SK-N-SH (cell line): ENCODE measurements at regions not wholly inside any gene's neighbourhood (a gene's known extent, or its start where the extent isn't known, plus 50 kb on each side); places are given as distances from the start of the nearest gene placed in this dataset.
A peak's percentile ranks its signal among the peaks of the same experiment; 100 is the strongest.

ENCODE experiments used
- CTCF ChIA-PET: fragments of 300-600, 350-600 bp; formaldehyde crosslinking; extraction: SDS; loops from one replicate; lab custom pipeline; 2021; lab: Yijun Ruan, JAX
- POLR2A ChIA-PET: fragments of 350-600 bp; sonication (Branson Sonifier 250); formaldehyde crosslinking; extraction: SDS; loops from one replicate; lab custom pipeline; 2020; ENCODE audit warnings: antibody characterized with exemption, inconsistent platforms; lab: Yijun Ruan, JAX
- DNase-seq: peaks from one replicate; pipeline ENCODE4 v3.0.0; 2012
- H2AFZ ChIP-seq: fragments of 200-600 bp; sonication (generic); 2 replicates; pipeline ENCODE4 v1.8.1; 2016; ENCODE audit warnings: antibody characterized with exemption, mild to moderate bottlenecking, low read depth
- H3F3A ChIP-seq: fragments of 200-600 bp; sonication (generic); replicated peaks from 2 replicates; pipeline ENCODE3; 2016; ENCODE audit warnings: antibody characterized with exemption, mild to moderate bottlenecking; ENCODE audit not compliant: insufficient read depth
- H3K27ac ChIP-seq, 2 experiments: fragments of 200-500 bp in 1 of 2; fragments of 200-600 bp in 1 of 2; sonication (Bioruptor generic) in 1 of 2; sonication (generic), shearing (Covaris generic) in 1 of 2; 2 replicates each; pipeline versions ENCODE4 v1.5.1 to v1.6.1; 2014 to 2016; ENCODE audit warnings: low read depth in 2 of 2, inconsistent platforms in 1 of 2, low read length in 1 of 2, mild to moderate bottlenecking in 1 of 2, mixed read lengths in 1 of 2
- H3K27me3 ChIP-seq: fragments of 200-600 bp; sonication (generic), shearing (Covaris generic); 2 replicates; pipeline ENCODE4 v1.6.1; 2016; ENCODE audit warnings: mixed run types; ENCODE audit not compliant: insufficient read depth
- H3K36me3 ChIP-seq, 2 experiments: fragments of 200-500 bp in 1 of 2; fragments of 200-600 bp in 1 of 2; sonication (Bioruptor generic) in 1 of 2; sonication (generic) in 1 of 2; replicated peaks in 1 of 2; 2 replicates each; pipeline versions ENCODE3 to v1.5.1; 2014 to 2016; ENCODE audit warnings: low read length in 1 of 2, mild to moderate bottlenecking in 1 of 2; ENCODE audit not compliant: insufficient read depth in 2 of 2, control insufficient read depth in 1 of 2
- H3K4me1 ChIP-seq, 2 experiments: fragments of 200-500 bp in 1 of 2; fragments of 200-600 bp in 1 of 2; sonication (Bioruptor generic) in 1 of 2; sonication (generic), shearing (Covaris generic) in 1 of 2; 2 replicates each; pipeline versions ENCODE4 v1.5.1 to v1.6.1; 2014 to 2016; ENCODE audit warnings: low read depth in 1 of 2, low read length in 1 of 2, mixed run types in 1 of 2; ENCODE audit not compliant: insufficient read depth in 2 of 2, control insufficient read depth in 1 of 2
- H3K4me2 ChIP-seq: fragments of 200-600 bp; sonication (generic), shearing (Covaris generic); 2 replicates; pipeline ENCODE4 v1.6.1; 2017; ENCODE audit warnings: mixed run types
- H3K4me3 ChIP-seq, 2 experiments: fragments of 200-500 bp in 1 of 2; fragments of 200-600 bp in 1 of 2; sonication (Bioruptor generic) in 1 of 2; sonication (generic), shearing (Covaris generic) in 1 of 2; 2 replicates each; pipeline versions ENCODE4 v1.5.1 to v1.8.1; 2014 to 2016; ENCODE audit warnings: low read depth in 2 of 2, inconsistent platforms in 1 of 2, low read length in 1 of 2, mild to moderate bottlenecking in 1 of 2, mixed read lengths in 1 of 2, moderate library complexity in 1 of 2
- H3K79me2 ChIP-seq: fragments of 200-600 bp; sonication (generic); 2 replicates; pipeline ENCODE4 v1.8.1; 2017; ENCODE audit warnings: mild to moderate bottlenecking; ENCODE audit not compliant: insufficient read depth
- H3K9ac ChIP-seq: fragments of 200-600 bp; sonication (generic); 2 replicates; pipeline ENCODE4 v1.6.1; 2017; ENCODE audit warnings: mixed run types
- H3K9me2 ChIP-seq: fragments of 200-600 bp; sonication (generic); 2 replicates; pipeline ENCODE4 v1.6.1; 2017; ENCODE audit warnings: mixed run types
- H3K9me3 ChIP-seq: fragments of 200-600 bp; sonication (generic); 2 replicates; pipeline ENCODE4 v1.6.1; 2017; ENCODE audit warnings: mixed run types, mild to moderate bottlenecking, moderate library complexity
- H4K20me1 ChIP-seq: fragments of 200-600 bp; sonication (generic); 2 replicates; pipeline ENCODE4 v1.6.1; 2017; ENCODE audit warnings: mild to moderate bottlenecking, mixed run types; ENCODE audit not compliant: insufficient read depth
- CHD2 ChIP-seq: fragments of 150-350 bp; IDR thresholded peaks from 2 replicates; pipeline ENCODE4 v1.6.1; 2018; ENCODE audit warnings: low read length; ENCODE audit not compliant: partially characterized antibody
- ELF1 ChIP-seq: IDR thresholded peaks from 2 replicates; pipeline ENCODE4 v1.4.0; 2012
- EZH2phosphoT487 ChIP-seq: fragments of 200-600 bp; sonication (generic); IDR thresholded peaks from 2 replicates; pipeline ENCODE4 v1.6.1; 2017; ENCODE audit warnings: low read depth, mixed run types, mild to moderate bottlenecking, antibody characterized with exemption, moderate library complexity, borderline replicate concordance
- FOSL2 ChIP-seq: IDR thresholded peaks from 2 replicates; pipeline ENCODE4 v1.4.0; 2012; ENCODE audit warnings: low read depth, mild to moderate bottlenecking, moderate library complexity, borderline replicate concordance
- GABPA ChIP-seq: IDR thresholded peaks from 2 replicates; pipeline ENCODE4 v1.4.0; 2012; ENCODE audit warnings: low read depth, mild to moderate bottlenecking
- MEF2A ChIP-seq: IDR thresholded peaks from 2 replicates; pipeline ENCODE4 v1.4.0; 2012; ENCODE audit warnings: low read depth, borderline replicate concordance
- REST ChIP-seq: IDR thresholded peaks from 2 replicates; pipeline ENCODE4 v1.6.1; 2012; ENCODE audit warnings: mild to moderate bottlenecking, low read depth, low read length, moderate library complexity
- TAF1 ChIP-seq: IDR thresholded peaks from 2 replicates; pipeline ENCODE4 v1.6.1; 2012; ENCODE audit warnings: low read depth, mild to moderate bottlenecking, low read length, moderate library complexity, borderline replicate concordance
- YY1 ChIP-seq: IDR thresholded peaks from 2 replicates; pipeline ENCODE4 v1.4.0; 2012; ENCODE audit warnings: low read depth, mild to moderate bottlenecking
- WGBS: methylation state at CpG from one replicate; pipeline ENCODE4 v1.1.6; 2017; ENCODE audit warnings: low lambda C conversion rate; 5-methylcytosine and 5-hydroxymethylcytosine counted together
- TF ChIP-seq, protein P1 (sequence below): IDR thresholded peaks from 2 replicates; pipeline ENCODE4; 2012
- TF ChIP-seq, protein P2 (sequence below): fragments of 150-350 bp; IDR thresholded peaks from 2 replicates; pipeline ENCODE4 v1.6.1; 2017; ENCODE audit warnings: antibody characterized with exemption, low read length, low read depth, borderline replicate concordance

GRCh38 chr18:67007085-67007484 lies 403.2 kb upstream of the CDH19 start:
- TF ChIP-seq GABPA (no peak), REST (no peak), YY1 (no peak), FOSL2 (no peak), TAF1 (no peak), ELF1 (no peak), CHD2 (no peak), MEF2A (no peak)
- TF ChIP-seq, protein P1, sequence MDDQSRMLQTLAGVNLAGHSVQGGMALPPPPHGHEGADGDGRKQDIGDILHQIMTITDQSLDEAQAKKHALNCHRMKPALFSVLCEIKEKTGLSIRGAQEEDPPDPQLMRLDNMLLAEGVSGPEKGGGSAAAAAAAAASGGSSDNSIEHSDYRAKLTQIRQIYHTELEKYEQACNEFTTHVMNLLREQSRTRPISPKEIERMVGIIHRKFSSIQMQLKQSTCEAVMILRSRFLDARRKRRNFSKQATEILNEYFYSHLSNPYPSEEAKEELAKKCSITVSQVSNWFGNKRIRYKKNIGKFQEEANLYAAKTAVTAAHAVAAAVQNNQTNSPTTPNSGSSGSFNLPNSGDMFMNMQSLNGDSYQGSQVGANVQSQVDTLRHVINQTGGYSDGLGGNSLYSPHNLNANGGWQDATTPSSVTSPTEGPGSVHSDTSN = no peak
- TF ChIP-seq, protein P2, sequence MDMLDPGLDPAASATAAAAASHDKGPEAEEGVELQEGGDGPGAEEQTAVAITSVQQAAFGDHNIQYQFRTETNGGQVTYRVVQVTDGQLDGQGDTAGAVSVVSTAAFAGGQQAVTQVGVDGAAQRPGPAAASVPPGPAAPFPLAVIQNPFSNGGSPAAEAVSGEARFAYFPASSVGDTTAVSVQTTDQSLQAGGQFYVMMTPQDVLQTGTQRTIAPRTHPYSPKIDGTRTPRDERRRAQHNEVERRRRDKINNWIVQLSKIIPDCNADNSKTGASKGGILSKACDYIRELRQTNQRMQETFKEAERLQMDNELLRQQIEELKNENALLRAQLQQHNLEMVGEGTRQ = no peak
- TF ChIP-seq, all 33 proteins: peak for 0
- Histone ChIP-seq H3K4me3 (no peak overlapping the region), H3K36me3 (no peaks in the 10 kb centered on the region), H3F3A (no peaks in the 10 kb centered on the region), H3K27ac (no peak overlapping the region), H2AFZ (no peak overlapping the region), H3K27me3 (no peaks in the 10 kb centered on the region), H4K20me1 (no peaks in the 10 kb centered on the region), H3K9me2 (no peaks in the 10 kb centered on the region), H3K4me1 (no peaks in the 10 kb centered on the region), H3K4me2 (no peak overlapping the region), H3K9ac (no peak overlapping the region), H3K79me2 (no peaks in the 10 kb centered on the region), H3K9me3 (no peaks in the 10 kb centered on the region; the same call in 1 of the 2 replicates)
- ChIA-PET CTCF (interaction anchor here (0.6 to 1.1 kb wide), 3 partner anchors 13 to 1763 kb away, joined by 3 to 4 read pairs (median 3); no protein-coding TSS in a partner anchor), POLR2A (no interaction called here)
- 84% methylated on average over 1 of the region's 1 CpG for WGBS
- no peak for DNase-seq

GRCh38 chr18:67001052-67001451 lies 397.2 kb upstream of the CDH19 start:
- POLR2A ChIA-PET = no interaction called here
- TF ChIP-seq REST (no peak), MEF2A (no peak), EZH2phosphoT487 (no peak)
- TF ChIP-seq, protein P2 = no peak
- Histone ChIP-seq H3K4me3 (no peak overlapping the region), H3K4me2 (no peak overlapping the region), H2AFZ (no peak overlapping the region), H3F3A (no peaks in the 10 kb centered on the region), H3K36me3 (no peaks in the 10 kb centered on the region), H3K9me3 (no peaks in the 10 kb centered on the region; the same call in 1 of the 2 replicates), H3K27me3 (no peaks in the 10 kb centered on the region), H3K27ac (peak overlapping the region in 1 of 2 experiments; percentile 25; a peak in 1 of 4 replicates), H3K9me2 (no peaks in the 10 kb centered on the region), H3K9ac (no peak overlapping the region), H3K4me1 (peaks cover 0 to 3% of the 10 kb centered on the region in 2 experiments; a peak in 2 of 4 replicates), H3K79me2 (no peaks in the 10 kb centered on the region), H4K20me1 (no peaks in the 10 kb centered on the region)
- peak; percentile 0 for DNase-seq
- CTCF ChIA-PET = interaction anchor here (1.4 kb wide), 1 partner anchor 14 kb away, joined by 4 read pairs; no protein-coding TSS in a partner anchor
- 15% methylated on average over 4 of the region's 4 CpGs for WGBS
